Sigmoid colon (tissue), 4 donors: ENCODE measurements at regions not wholly inside any gene's neighbourhood (a gene's known extent, or its start where the extent isn't known, plus 50 kb on each side); places are given as distances from the start of the nearest gene placed in this dataset.

Experiments used
- EP300 ChIP-seq, 4 donors: sonication (generic); formaldehyde crosslinking; IDR thresholded peaks; one replicate each; pipeline ENCODE4 v1.6.1; 2017; ENCODE audit warnings: antibody characterized with exemption in 4 of 4
- POLR2A ChIP-seq, 2 donors: fragments of 450-650 bp; IDR thresholded peaks; one replicate each; pipeline ENCODE4 v1.6.1; 2016; ENCODE audit warnings: antibody characterized with exemption in 2 of 2, mild to moderate bottlenecking in 2 of 2, moderate library complexity in 2 of 2
- POLR2AphosphoS5 ChIP-seq, 4 donors: sonication (generic); formaldehyde crosslinking; IDR thresholded peaks; one replicate each; pipeline ENCODE4 v1.6.1; 2017; ENCODE audit warnings: antibody characterized with exemption in 4 of 4
- TF ChIP-seq, protein P1 (sequence below), 4 experiments: fragments of 450-650 bp in 3 of 4; fragments of 200-600 bp in 1 of 4; IDR thresholded peaks; one replicate each; pipeline ENCODE4 v1.5.1; 2016 to 2019; ENCODE audit warnings: antibody characterized with exemption in 4 of 4, mild to moderate bottlenecking in 3 of 4, moderate library complexity in 2 of 4

DNA sequence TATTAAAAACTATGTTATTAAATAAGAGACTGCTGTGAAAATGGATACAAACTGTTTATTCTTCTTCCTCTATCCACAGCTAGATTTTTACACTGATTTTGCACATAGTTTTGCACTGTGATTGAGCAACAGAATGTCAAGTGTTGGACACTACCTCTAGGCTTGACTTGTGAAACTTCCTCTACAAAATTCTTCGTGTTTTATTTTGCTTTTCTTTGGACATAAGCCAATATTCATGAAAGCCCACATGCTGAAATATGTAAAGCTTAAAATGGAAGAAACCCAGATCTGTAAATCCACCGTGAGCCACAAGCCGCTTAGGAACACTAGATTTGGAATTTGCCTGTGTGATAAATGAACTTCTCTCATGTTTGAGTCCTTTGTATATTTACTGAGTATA, 849.4 kb downstream of the FSTL5 start:
- TF ChIP-seq POLR2A (IDR thresholded peaks at IDR 0.05), result no peak
- no peak for TF ChIP-seq POLR2AphosphoS5 (IDR thresholded peaks at IDR 0.05)
- TF ChIP-seq, protein P1, sequence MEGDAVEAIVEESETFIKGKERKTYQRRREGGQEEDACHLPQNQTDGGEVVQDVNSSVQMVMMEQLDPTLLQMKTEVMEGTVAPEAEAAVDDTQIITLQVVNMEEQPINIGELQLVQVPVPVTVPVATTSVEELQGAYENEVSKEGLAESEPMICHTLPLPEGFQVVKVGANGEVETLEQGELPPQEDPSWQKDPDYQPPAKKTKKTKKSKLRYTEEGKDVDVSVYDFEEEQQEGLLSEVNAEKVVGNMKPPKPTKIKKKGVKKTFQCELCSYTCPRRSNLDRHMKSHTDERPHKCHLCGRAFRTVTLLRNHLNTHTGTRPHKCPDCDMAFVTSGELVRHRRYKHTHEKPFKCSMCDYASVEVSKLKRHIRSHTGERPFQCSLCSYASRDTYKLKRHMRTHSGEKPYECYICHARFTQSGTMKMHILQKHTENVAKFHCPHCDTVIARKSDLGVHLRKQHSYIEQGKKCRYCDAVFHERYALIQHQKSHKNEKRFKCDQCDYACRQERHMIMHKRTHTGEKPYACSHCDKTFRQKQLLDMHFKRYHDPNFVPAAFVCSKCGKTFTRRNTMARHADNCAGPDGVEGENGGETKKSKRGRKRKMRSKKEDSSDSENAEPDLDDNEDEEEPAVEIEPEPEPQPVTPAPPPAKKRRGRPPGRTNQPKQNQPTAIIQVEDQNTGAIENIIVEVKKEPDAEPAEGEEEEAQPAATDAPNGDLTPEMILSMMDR (IDR thresholded peaks at IDR 0.05), result no peak
- no peak for TF ChIP-seq EP300 (IDR thresholded peaks at IDR 0.05)
